HG03378 (cell line): ENCODE measurements at regions not wholly inside any gene's neighbourhood (a gene's known extent, or its start where the extent isn't known, plus 50 kb on each side); places are given as distances from the start of the nearest gene placed in this dataset.

Source experiments
- ATAC-seq: cut with Tn5 transposase; IDR thresholded peaks from one replicate; pipeline ENCODE4 v1.9.1; 2021; ENCODE audit warnings: mild to moderate bottlenecking, moderate library complexity; ENCODE audit not compliant: unreplicated experiment

- ATAC-seq, result peak; percentile 82
Measured at GRCh38 chr2:57760381-57760801, 286.2 kb upstream of the VRK2 start.

- no peak for ATAC-seq
Measured at GRCh38 chr2:57776916-57777315, 269.7 kb upstream of the VRK2 start.

- ATAC-seq, result no peak
Measured at GRCh38 chr2:57782587-57782986, 264.0 kb upstream of the VRK2 start.

- no peak for ATAC-seq
Measured at GRCh38 chr2:57793310-57793709, 253.3 kb upstream of the VRK2 start.

- no peak for ATAC-seq
Measured at GRCh38 chr2:57796527-57796926, 250.1 kb upstream of the VRK2 start.

GRCh38 chr2:57798346-57798745 is 248.3 kb upstream of the VRK2 start:
- no peak for ATAC-seq

- ATAC-seq, result no peak
Measured at GRCh38 chr2:57802243-57802642, 244.4 kb upstream of the VRK2 start.

GRCh38 chr2:57804971-57805370 is 241.6 kb upstream of the VRK2 start:
- no peak for ATAC-seq

GRCh38 chr2:57806449-57806968 is 240.1 kb upstream of the VRK2 start:
- no peak for ATAC-seq

- ATAC-seq, result peak; percentile 90
Measured at GRCh38 chr2:57809230-57809629, 237.4 kb upstream of the VRK2 start.

- ATAC-seq, result no peak
Measured at GRCh38 chr2:57821088-57821487, 225.5 kb upstream of the VRK2 start.

- no peak for ATAC-seq
Measured at GRCh38 chr2:57828221-57828620, 218.4 kb upstream of the VRK2 start.

GRCh38 chr2:57834666-57835065 is 211.9 kb upstream of the VRK2 start:
- no peak for ATAC-seq

GRCh38 chr2:57842531-57842930 is 204.1 kb upstream of the VRK2 start:
- no peak for ATAC-seq

- no peak for ATAC-seq
Measured at GRCh38 chr2:57843158-57843557, 203.4 kb upstream of the VRK2 start.

- no peak for ATAC-seq
Measured at GRCh38 chr2:57848723-57849122, 197.9 kb upstream of the VRK2 start.

GRCh38 chr2:57849843-57850242 is 196.8 kb upstream of the VRK2 start:
- ATAC-seq, result no peak

- no peak for ATAC-seq
Measured at GRCh38 chr2:57850415-57851130, 196.0 kb upstream of the VRK2 start.

- no peak for ATAC-seq
Measured at GRCh38 chr2:57855212-57855611, 191.4 kb upstream of the VRK2 start.

- ATAC-seq, result no peak
Measured at GRCh38 chr2:57859755-57860154, 186.9 kb upstream of the VRK2 start.

- no peak for ATAC-seq
Measured at GRCh38 chr2:57862153-57862552, 184.5 kb upstream of the VRK2 start.

- ATAC-seq, result no peak
Measured at GRCh38 chr2:57862727-57863126, 183.9 kb upstream of the VRK2 start.

GRCh38 chr2:57864926-57865325 is 181.7 kb upstream of the VRK2 start:
- no peak for ATAC-seq
